HepG2 (cell line): ENCODE measurements at regions not wholly inside any gene's neighbourhood (a gene's known extent, or its start where the extent isn't known, plus 50 kb on each side); places are given as distances from the start of the nearest gene placed in this dataset.

Experiments
- ETV6 ChIP-seq: sonication (generic); formaldehyde crosslinking; conservative IDR thresholded peaks from 2 replicates; pipeline ENCODE4 v1.4.0; 2020; ENCODE audit warnings: missing genetic modification reagents
- GTF2F1 ChIP-seq: fragments of 150-350 bp; IDR thresholded peaks from 2 replicates; pipeline ENCODE4 v1.6.1; 2014; ENCODE audit warnings: low read length
- MXD4 ChIP-seq: IDR thresholded peaks from 2 replicates; pipeline ENCODE4 v1.6.1; 2016; ENCODE audit warnings: mild to moderate bottlenecking, missing biosample characterization, missing genetic modification reagents
- RBM39 ChIP-seq: fragments of 200-400 bp; formaldehyde crosslinking; IDR thresholded peaks from one replicate; pipeline ENCODE4 v1.6.1; 2018; ENCODE audit warnings: antibody characterized with exemption, mild to moderate bottlenecking, low read depth, low read length; ENCODE audit not compliant: poor library complexity, severe bottlenecking
- SRSF9 ChIP-seq: fragments of 200-400 bp; formaldehyde crosslinking; IDR thresholded peaks from 2 replicates; pipeline ENCODE4 v1.6.1; 2018; ENCODE audit warnings: borderline replicate concordance, mild to moderate bottlenecking, low read depth, low read length; ENCODE audit not compliant: insufficient read depth, poor library complexity, severe bottlenecking
- XRCC5 ChIP-seq: fragments of 200-400 bp; formaldehyde crosslinking; optimal IDR thresholded peaks from 2 replicates; pipeline ENCODE3; 2017; ENCODE audit warnings: mild to moderate bottlenecking, low read length
- ZNF333 ChIP-seq: sonication (generic); formaldehyde crosslinking; IDR thresholded peaks from 2 replicates; pipeline ENCODE4 v1.4.0; 2020; ENCODE audit warnings: mild to moderate bottlenecking, missing genetic modification reagents, borderline replicate concordance
- TF ChIP-seq, protein P1 (sequence below): sonication (generic); formaldehyde crosslinking; IDR thresholded peaks from 2 replicates; pipeline ENCODE4 v1.5.0; 2020; ENCODE audit warnings: mild to moderate bottlenecking, missing genetic modification reagents, moderate library complexity
- TF ChIP-seq, protein P2 (sequence below): sonication (generic); formaldehyde crosslinking; IDR thresholded peaks from 2 replicates; pipeline ENCODE4 v1.8.1; 2023; ENCODE audit warnings: mild to moderate bottlenecking, missing genetic modification reagents

- TF ChIP-seq, protein P1, sequence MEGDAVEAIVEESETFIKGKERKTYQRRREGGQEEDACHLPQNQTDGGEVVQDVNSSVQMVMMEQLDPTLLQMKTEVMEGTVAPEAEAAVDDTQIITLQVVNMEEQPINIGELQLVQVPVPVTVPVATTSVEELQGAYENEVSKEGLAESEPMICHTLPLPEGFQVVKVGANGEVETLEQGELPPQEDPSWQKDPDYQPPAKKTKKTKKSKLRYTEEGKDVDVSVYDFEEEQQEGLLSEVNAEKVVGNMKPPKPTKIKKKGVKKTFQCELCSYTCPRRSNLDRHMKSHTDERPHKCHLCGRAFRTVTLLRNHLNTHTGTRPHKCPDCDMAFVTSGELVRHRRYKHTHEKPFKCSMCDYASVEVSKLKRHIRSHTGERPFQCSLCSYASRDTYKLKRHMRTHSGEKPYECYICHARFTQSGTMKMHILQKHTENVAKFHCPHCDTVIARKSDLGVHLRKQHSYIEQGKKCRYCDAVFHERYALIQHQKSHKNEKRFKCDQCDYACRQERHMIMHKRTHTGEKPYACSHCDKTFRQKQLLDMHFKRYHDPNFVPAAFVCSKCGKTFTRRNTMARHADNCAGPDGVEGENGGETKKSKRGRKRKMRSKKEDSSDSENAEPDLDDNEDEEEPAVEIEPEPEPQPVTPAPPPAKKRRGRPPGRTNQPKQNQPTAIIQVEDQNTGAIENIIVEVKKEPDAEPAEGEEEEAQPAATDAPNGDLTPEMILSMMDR, result no peak
- TF ChIP-seq, protein P2, sequence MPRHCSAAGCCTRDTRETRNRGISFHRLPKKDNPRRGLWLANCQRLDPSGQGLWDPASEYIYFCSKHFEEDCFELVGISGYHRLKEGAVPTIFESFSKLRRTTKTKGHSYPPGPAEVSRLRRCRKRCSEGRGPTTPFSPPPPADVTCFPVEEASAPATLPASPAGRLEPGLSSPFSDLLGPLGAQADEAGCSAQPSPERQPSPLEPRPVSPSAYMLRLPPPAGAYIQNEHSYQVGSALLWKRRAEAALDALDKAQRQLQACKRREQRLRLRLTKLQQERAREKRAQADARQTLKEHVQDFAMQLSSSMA (CRISPR knock-in tag), result no peak
- TF ChIP-seq GTF2F1 (no peak), XRCC5 (no peak), ZNF333 (CRISPR knock-in tag) (no peak), ETV6 (CRISPR knock-in tag) (no peak), SRSF9 (no peak), MXD4 (CRISPR knock-in tag) (no peak), RBM39 (no peak)
Observed at GRCh38 chr1:60874718-60875117, 207.6 kb upstream of the NFIA start.
